Nephron progenitor cell (in vitro differentiated cells): ENCODE measurements at regions not wholly inside any gene's neighbourhood (a gene's known extent, or its start where the extent isn't known, plus 50 kb on each side); places are given as distances from the start of the nearest gene placed in this dataset.

Experiments used
- DNase-seq: peaks from one replicate; pipeline ENCODE4 v3.0.0; 2021
- H3K27ac Mint-ChIP-seq: 2 replicates; pipeline ENCODE4 v1.8.0; 2021; ENCODE audit warnings: mild to moderate bottlenecking, moderate library complexity, mixed read lengths
- H3K27me3 Mint-ChIP-seq: 2 replicates; pipeline ENCODE4 v1.8.0; 2021; ENCODE audit warnings: mild to moderate bottlenecking, low read depth, mixed read lengths; ENCODE audit not compliant: poor library complexity
- H3K36me3 Mint-ChIP-seq: 2 replicates; pipeline ENCODE4 v1.8.0; 2021; ENCODE audit warnings: low read depth, mixed read lengths
- H3K4me1 Mint-ChIP-seq: 2 replicates; pipeline ENCODE4 v1.8.0; 2021; ENCODE audit warnings: mixed read lengths
- H3K4me3 Mint-ChIP-seq: 2 replicates; pipeline ENCODE4 v1.8.0; 2021; ENCODE audit warnings: mild to moderate bottlenecking, moderate library complexity, mixed read lengths
- H3K9me3 Mint-ChIP-seq: 2 replicates; pipeline ENCODE4 v1.8.0; 2021; ENCODE audit warnings: mild to moderate bottlenecking, moderate library complexity, mixed read lengths
- TF ChIP-seq, protein P1 (sequence below): fragments of 200-600 bp; sonication (generic); IDR thresholded peaks from 2 replicates; pipeline ENCODE4 v1.5.0; 2021; ENCODE audit warnings: antibody characterized with exemption

DNA sequence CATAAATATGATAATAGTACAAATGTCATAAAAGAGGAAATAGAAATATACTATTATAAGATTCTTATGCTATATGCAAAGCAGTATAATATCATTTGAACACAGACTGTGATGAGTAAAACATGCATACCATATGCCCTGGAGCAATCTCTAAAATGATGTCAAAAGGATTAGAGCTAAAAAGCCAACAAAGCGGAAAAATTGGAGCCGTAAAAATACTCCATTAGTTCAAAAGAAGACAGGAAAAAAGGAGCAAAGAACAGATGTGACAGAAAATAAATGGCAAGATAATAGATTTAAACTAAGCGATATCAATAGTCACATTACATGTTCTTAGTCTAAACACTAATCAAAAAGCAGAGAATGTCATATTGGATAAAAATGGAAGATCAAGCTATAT is 191.0 kb upstream of the PLPP4 start:
- TF ChIP-seq, protein P1, sequence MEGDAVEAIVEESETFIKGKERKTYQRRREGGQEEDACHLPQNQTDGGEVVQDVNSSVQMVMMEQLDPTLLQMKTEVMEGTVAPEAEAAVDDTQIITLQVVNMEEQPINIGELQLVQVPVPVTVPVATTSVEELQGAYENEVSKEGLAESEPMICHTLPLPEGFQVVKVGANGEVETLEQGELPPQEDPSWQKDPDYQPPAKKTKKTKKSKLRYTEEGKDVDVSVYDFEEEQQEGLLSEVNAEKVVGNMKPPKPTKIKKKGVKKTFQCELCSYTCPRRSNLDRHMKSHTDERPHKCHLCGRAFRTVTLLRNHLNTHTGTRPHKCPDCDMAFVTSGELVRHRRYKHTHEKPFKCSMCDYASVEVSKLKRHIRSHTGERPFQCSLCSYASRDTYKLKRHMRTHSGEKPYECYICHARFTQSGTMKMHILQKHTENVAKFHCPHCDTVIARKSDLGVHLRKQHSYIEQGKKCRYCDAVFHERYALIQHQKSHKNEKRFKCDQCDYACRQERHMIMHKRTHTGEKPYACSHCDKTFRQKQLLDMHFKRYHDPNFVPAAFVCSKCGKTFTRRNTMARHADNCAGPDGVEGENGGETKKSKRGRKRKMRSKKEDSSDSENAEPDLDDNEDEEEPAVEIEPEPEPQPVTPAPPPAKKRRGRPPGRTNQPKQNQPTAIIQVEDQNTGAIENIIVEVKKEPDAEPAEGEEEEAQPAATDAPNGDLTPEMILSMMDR: no peak
- Mint-ChIP-seq H3K4me3 (no peak overlapping the region), H3K36me3 (no peaks in the 10 kb centered on the region), H3K27me3 (peaks cover 7% of the 10 kb centered on the region), H3K9me3 (peaks cover 28% of the 10 kb centered on the region), H3K4me1 (no peaks in the 10 kb centered on the region), H3K27ac (no peak overlapping the region)
- DNase-seq: no peak

DNA sequence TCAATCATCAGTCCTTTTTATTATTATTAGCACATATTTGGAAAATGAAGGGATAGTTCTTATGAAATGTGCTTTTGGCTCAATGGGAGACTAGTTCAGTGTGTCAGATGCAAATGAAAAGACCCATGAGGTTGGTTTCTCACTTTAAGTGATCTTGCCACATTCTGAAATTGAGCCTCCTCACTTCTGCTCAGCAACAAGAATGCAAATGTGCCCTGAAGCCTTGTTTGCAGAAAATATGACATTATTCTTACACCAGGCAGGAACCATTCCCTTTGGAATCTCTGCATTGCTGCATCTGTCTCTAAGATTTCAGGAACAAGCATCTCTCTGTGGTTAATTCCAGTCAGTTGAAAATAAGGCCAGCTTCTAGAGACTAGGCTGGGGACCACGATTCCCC is 186.1 kb upstream of the PLPP4 start:
- Mint-ChIP-seq H3K27ac (no peak overlapping the region), H3K27me3 (peaks cover 7% of the 10 kb centered on the region), H3K4me1 (no peaks in the 10 kb centered on the region), H3K36me3 (no peaks in the 10 kb centered on the region), H3K4me3 (no peak overlapping the region), H3K9me3 (peaks cover 28% of the 10 kb centered on the region)
- TF ChIP-seq, protein P1: no peak
- DNase-seq: no peak

DNA sequence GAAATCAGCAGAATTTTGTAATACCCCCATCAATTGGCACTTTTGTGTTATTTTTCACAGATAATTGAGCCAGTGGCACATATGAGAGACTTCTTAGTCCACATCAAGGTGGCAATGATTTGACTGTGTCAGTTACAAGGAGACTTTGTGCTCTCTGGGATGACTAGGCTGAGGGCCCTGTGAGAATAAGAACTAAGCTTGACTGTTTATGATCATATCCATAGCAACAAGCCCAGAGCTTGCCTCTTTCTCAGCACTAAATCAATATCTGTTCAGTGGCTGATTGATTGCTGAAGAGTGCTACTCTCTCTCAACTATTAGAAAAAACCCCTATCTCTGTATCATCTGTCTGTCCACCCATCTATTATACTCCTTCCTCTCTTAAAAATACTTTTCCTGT is 185.3 kb upstream of the PLPP4 start:
- peaks cover 13% of the 10 kb centered on the region for H3K27me3 Mint-ChIP-seq
- TF ChIP-seq, protein P1: no peak
- no peak for DNase-seq
- H3K9me3 Mint-ChIP-seq: peaks cover 28% of the 10 kb centered on the region
- H3K27ac Mint-ChIP-seq: no peak overlapping the region
- no peaks in the 10 kb centered on the region for H3K4me1 Mint-ChIP-seq
- H3K4me3 Mint-ChIP-seq: no peak overlapping the region
- no peaks in the 10 kb centered on the region for H3K36me3 Mint-ChIP-seq

DNA sequence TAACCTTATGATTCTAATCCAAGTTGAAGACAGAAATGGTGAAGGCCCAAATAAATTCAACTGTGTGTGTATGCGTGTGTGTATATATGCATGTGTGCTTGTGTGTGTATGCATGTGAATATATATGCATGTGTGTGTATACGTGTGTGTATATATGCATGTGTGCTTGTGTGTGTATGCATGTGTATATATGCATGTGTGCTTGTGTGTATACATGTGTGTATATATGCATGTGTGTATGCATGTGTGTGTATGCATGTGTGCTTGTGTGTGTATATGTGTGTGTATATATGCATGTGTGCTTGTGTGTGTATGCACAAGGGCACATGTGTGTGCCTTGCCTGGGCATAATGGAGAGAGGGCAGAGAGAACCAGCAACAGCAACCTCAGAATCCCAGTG is 184.7 kb upstream of the PLPP4 start:
- H3K4me3 Mint-ChIP-seq: no peak overlapping the region
- H3K27ac Mint-ChIP-seq: no peak overlapping the region
- peaks cover 24% of the 10 kb centered on the region for H3K9me3 Mint-ChIP-seq
- no peaks in the 10 kb centered on the region for H3K4me1 Mint-ChIP-seq
- H3K36me3 Mint-ChIP-seq: no peaks in the 10 kb centered on the region
- peaks cover 13% of the 10 kb centered on the region for H3K27me3 Mint-ChIP-seq
- DNase-seq: no peak
- TF ChIP-seq, protein P1: no peak

DNA sequence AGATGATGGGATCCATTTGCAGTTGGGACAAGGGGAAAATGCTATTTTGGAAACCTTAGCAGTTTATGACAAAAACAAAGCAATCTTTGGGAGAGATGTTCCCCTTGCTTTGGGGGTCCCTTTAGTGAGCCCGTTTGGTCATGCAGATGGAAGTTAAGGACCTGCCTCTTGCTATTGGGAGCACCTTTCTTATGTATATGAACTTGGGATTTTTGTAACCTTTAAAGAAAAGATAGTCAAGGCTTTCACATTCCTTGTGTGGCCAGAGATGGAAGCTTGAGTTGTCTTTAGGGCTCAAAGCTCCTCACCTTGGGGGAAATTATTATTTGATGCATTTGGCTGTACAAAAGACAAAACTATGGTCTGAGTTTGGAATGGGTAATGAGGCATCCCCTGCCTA is 179.0 kb upstream of the PLPP4 start:
- DNase-seq: no peak
- no peaks in the 10 kb centered on the region for H3K36me3 Mint-ChIP-seq
- no peaks in the 10 kb centered on the region for H3K4me1 Mint-ChIP-seq

DNA sequence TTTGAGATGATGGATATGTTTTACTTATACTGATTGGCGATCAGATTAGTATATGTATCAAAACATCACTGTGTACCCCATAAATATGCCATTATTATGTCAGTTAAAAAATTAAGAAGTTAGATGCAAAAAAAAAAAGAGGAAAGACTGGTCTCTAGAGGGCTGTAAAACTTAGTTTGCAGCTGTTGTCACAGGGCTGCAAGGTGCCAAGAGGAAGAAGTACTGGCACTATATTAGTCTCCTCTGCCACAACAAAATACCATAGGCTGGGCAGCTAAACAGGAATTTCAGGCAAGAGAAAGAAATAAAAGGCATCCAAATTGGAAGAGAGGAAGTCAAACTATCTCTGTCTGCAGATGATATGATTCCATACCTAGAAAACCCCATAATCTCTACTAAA is 177.8 kb upstream of the PLPP4 start:
- H3K36me3 Mint-ChIP-seq: no peaks in the 10 kb centered on the region
- no peaks in the 10 kb centered on the region for H3K4me1 Mint-ChIP-seq
- TF ChIP-seq, protein P1: no peak
- H3K4me3 Mint-ChIP-seq: no peak overlapping the region
- no peaks in the 10 kb centered on the region for H3K9me3 Mint-ChIP-seq
- H3K27ac Mint-ChIP-seq: no peak overlapping the region
- H3K27me3 Mint-ChIP-seq: peaks cover 21% of the 10 kb centered on the region
- no peak for DNase-seq

More for the DNA sequence above, 179.0 kb upstream of the PLPP4 start:
- H3K27me3 Mint-ChIP-seq: peaks cover 22% of the 10 kb centered on the region
- no peaks in the 10 kb centered on the region for H3K9me3 Mint-ChIP-seq
- H3K27ac Mint-ChIP-seq: no peak overlapping the region
- no peak overlapping the region for H3K4me3 Mint-ChIP-seq
- TF ChIP-seq, protein P1: no peak
